HepG2 (cell line): ENCODE measurements at regions not wholly inside any gene's neighbourhood (a gene's known extent, or its start where the extent isn't known, plus 50 kb on each side); places are given as distances from the start of the nearest gene placed in this dataset.

Source experiments
- FOXK2 ChIP-seq: fragments of 450-650 bp; IDR thresholded peaks from 2 replicates; pipeline ENCODE4 v1.6.1; 2016
- POLR2A ChIP-seq, 2 experiments: IDR thresholded peaks; 2 replicates each; pipeline ENCODE4 v1.6.1; 2011; ENCODE audit warnings: low read depth in 2 of 2, low read length in 2 of 2, mild to moderate bottlenecking in 1 of 2, moderate library complexity in 1 of 2; ENCODE audit not compliant: insufficient read depth in 1 of 2
- POLR2AphosphoS5 ChIP-seq: IDR thresholded peaks from 2 replicates; pipeline ENCODE4 v1.6.1; 2012; ENCODE audit warnings: low read depth, low read length
- SMAD3 ChIP-seq: sonication (generic); formaldehyde crosslinking; IDR thresholded peaks from 2 replicates; pipeline ENCODE4 v1.4.0; 2020; ENCODE audit warnings: missing genetic modification reagents
- ZBTB8A ChIP-seq: sonication (generic); formaldehyde crosslinking; IDR thresholded peaks from 2 replicates; pipeline ENCODE4 v1.4.0; 2020; ENCODE audit warnings: mild to moderate bottlenecking, low read depth, missing genetic modification reagents, borderline replicate concordance
- ZNF10 ChIP-seq: sonication (generic); formaldehyde crosslinking; IDR thresholded peaks from 2 replicates; pipeline ENCODE4 v1.4.0; 2020; ENCODE audit warnings: mild to moderate bottlenecking, low read depth, missing genetic modification reagents, borderline replicate concordance
- ZNF17 ChIP-seq: sonication (generic); formaldehyde crosslinking; IDR thresholded peaks from 2 replicates; pipeline ENCODE4 v1.5.0; 2020; ENCODE audit warnings: mild to moderate bottlenecking, missing genetic modification reagents
- TF ChIP-seq, protein P1 (sequence below): sonication (generic); formaldehyde crosslinking; IDR thresholded peaks from 2 replicates; pipeline ENCODE4 v1.5.0; 2020; ENCODE audit warnings: missing genetic modification reagents, mild to moderate bottlenecking, borderline replicate concordance
- TF ChIP-seq, protein P2 (sequence below), 2 experiments: IDR thresholded peaks; 2 replicates each; pipeline ENCODE4 v1.6.1; 2011 to 2012; ENCODE audit warnings: low read length in 2 of 2, borderline replicate concordance in 1 of 2, low read depth in 1 of 2, mild to moderate bottlenecking in 1 of 2, moderate library complexity in 1 of 2
- TF ChIP-seq, protein P3 (sequence below): sonication (generic); formaldehyde crosslinking; IDR thresholded peaks from 2 replicates; pipeline ENCODE4 v1.5.0; 2020; ENCODE audit warnings: mild to moderate bottlenecking, missing genetic modification reagents, moderate library complexity
- TF ChIP-seq, protein P4 (sequence below): sonication (generic); formaldehyde crosslinking; IDR thresholded peaks from 2 replicates; pipeline ENCODE4 v1.4.0; 2020; ENCODE audit warnings: low read depth, missing genetic modification reagents
- TF ChIP-seq, protein P5 (sequence below): sonication (generic); formaldehyde crosslinking; IDR thresholded peaks from 2 replicates; pipeline ENCODE4 v1.4.0; 2020; ENCODE audit warnings: missing genetic modification reagents

DNA sequence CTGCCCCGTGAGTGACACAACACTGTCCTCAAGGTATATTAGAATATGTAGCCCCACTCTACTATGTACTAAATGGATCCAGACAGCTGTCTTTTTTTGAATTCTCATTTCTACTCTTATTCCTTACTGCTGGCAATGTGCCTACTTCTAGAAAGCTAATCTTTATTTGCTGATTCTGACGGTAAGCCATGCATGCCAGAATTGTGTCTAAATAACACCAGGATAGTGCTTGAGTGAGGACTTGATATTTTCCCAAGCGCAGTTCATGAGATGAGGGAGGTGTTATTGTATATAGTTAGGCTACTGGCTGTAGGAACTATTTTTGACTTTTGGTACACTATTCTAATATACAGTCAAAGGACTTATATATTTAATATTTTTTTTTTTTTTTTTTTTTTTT, 316.2 kb upstream of the NAV3 start:
- TF ChIP-seq, protein P1, sequence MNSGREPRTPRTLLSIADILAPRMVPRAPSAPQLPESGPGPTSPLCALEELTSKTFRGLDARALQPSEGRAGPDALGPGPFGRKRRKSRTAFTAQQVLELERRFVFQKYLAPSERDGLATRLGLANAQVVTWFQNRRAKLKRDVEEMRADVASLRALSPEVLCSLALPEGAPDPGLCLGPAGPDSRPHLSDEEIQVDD, result no peak
- TF ChIP-seq POLR2AphosphoS5, result no peak
- TF ChIP-seq FOXK2, result no peak
- TF ChIP-seq, protein P2, sequence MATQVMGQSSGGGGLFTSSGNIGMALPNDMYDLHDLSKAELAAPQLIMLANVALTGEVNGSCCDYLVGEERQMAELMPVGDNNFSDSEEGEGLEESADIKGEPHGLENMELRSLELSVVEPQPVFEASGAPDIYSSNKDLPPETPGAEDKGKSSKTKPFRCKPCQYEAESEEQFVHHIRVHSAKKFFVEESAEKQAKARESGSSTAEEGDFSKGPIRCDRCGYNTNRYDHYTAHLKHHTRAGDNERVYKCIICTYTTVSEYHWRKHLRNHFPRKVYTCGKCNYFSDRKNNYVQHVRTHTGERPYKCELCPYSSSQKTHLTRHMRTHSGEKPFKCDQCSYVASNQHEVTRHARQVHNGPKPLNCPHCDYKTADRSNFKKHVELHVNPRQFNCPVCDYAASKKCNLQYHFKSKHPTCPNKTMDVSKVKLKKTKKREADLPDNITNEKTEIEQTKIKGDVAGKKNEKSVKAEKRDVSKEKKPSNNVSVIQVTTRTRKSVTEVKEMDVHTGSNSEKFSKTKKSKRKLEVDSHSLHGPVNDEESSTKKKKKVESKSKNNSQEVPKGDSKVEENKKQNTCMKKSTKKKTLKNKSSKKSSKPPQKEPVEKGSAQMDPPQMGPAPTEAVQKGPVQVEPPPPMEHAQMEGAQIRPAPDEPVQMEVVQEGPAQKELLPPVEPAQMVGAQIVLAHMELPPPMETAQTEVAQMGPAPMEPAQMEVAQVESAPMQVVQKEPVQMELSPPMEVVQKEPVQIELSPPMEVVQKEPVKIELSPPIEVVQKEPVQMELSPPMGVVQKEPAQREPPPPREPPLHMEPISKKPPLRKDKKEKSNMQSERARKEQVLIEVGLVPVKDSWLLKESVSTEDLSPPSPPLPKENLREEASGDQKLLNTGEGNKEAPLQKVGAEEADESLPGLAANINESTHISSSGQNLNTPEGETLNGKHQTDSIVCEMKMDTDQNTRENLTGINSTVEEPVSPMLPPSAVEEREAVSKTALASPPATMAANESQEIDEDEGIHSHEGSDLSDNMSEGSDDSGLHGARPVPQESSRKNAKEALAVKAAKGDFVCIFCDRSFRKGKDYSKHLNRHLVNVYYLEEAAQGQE (IDR thresholded peaks at IDR 0.05; ENCODE audit: borderline replicate concordance in 1 of 2, low read depth in 1 of 2, low read length in 2 of 2), result no peak
- TF ChIP-seq ZNF10 (CRISPR knock-in tag), result no peak
- TF ChIP-seq, protein P3, sequence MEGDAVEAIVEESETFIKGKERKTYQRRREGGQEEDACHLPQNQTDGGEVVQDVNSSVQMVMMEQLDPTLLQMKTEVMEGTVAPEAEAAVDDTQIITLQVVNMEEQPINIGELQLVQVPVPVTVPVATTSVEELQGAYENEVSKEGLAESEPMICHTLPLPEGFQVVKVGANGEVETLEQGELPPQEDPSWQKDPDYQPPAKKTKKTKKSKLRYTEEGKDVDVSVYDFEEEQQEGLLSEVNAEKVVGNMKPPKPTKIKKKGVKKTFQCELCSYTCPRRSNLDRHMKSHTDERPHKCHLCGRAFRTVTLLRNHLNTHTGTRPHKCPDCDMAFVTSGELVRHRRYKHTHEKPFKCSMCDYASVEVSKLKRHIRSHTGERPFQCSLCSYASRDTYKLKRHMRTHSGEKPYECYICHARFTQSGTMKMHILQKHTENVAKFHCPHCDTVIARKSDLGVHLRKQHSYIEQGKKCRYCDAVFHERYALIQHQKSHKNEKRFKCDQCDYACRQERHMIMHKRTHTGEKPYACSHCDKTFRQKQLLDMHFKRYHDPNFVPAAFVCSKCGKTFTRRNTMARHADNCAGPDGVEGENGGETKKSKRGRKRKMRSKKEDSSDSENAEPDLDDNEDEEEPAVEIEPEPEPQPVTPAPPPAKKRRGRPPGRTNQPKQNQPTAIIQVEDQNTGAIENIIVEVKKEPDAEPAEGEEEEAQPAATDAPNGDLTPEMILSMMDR (CRISPR knock-in tag), result no peak
- TF ChIP-seq, protein P4, sequence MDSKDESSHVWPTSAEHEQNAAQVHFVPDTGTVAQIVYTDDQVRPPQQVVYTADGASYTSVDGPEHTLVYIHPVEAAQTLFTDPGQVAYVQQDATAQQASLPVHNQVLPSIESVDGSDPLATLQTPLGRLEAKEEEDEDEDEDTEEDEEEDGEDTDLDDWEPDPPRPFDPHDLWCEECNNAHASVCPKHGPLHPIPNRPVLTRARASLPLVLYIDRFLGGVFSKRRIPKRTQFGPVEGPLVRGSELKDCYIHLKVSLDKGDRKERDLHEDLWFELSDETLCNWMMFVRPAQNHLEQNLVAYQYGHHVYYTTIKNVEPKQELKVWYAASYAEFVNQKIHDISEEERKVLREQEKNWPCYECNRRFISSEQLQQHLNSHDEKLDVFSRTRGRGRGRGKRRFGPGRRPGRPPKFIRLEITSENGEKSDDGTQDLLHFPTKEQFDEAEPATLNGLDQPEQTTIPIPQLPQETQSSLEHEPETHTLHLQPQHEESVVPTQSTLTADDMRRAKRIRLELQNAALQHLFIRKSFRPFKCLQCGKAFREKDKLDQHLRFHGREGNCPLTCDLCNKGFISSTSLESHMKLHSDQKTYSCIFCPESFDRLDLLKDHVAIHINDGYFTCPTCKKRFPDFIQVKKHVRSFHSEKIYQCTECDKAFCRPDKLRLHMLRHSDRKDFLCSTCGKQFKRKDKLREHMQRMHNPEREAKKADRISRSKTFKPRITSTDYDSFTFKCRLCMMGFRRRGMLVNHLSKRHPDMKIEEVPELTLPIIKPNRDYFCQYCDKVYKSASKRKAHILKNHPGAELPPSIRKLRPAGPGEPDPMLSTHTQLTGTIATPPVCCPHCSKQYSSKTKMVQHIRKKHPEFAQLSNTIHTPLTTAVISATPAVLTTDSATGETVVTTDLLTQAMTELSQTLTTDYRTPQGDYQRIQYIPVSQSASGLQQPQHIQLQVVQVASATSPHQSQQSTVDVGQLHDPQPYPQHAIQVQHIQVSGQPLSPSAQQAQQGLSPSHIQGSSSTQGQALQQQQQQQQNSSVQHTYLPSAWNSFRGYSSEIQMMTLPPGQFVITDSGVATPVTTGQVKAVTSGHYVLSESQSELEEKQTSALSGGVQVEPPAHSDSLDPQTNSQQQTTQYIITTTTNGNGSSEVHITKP (CRISPR knock-in tag), result no peak
- no peak for TF ChIP-seq SMAD3 (CRISPR knock-in tag)
- TF ChIP-seq ZBTB8A (CRISPR knock-in tag), result no peak
- TF ChIP-seq POLR2A (IDR thresholded peaks at IDR 0.05; ENCODE audit: insufficient read depth in 1 of 2, low read depth in 2 of 2, low read length in 2 of 2), result no peak
- no peak for TF ChIP-seq ZNF17 (CRISPR knock-in tag)
- TF ChIP-seq, protein P5, sequence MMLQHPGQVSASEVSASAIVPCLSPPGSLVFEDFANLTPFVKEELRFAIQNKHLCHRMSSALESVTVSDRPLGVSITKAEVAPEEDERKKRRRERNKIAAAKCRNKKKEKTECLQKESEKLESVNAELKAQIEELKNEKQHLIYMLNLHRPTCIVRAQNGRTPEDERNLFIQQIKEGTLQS, result no peak
